NCI-H226 (cell line): ENCODE measurements at regions not wholly inside any gene's neighbourhood (a gene's known extent, or its start where the extent isn't known, plus 50 kb on each side); places are given as distances from the start of the nearest gene placed in this dataset.
A peak's percentile ranks its signal among the peaks of the same experiment; 100 is the strongest.

Experiments
- DNase-seq: peaks from one replicate; pipeline ENCODE4 v3.0.0-alpha.2; 2015

GRCh38 chr14:44287858-44288257 lies 219.2 kb downstream of the FSCB start:
- DNase-seq, result no peak

GRCh38 chr14:44286201-44286600 lies 220.9 kb downstream of the FSCB start:
- no peak for DNase-seq

GRCh38 chr14:44283836-44284235 lies 223.2 kb downstream of the FSCB start:
- DNase-seq, result no peak

- no peak for DNase-seq
These were observed 227.7 kb downstream of the FSCB start for GRCh38 chr14:44279357-44279756.

- DNase-seq, result no peak
These were observed 235.4 kb downstream of the FSCB start for GRCh38 chr14:44271637-44272036.

GRCh38 chr14:44271006-44271405 lies 236.1 kb downstream of the FSCB start:
- DNase-seq, result no peak

GRCh38 chr14:44265246-44265645 lies 241.8 kb downstream of the FSCB start:
- no peak for DNase-seq

GRCh38 chr14:44215660-44216059 lies 291.4 kb downstream of the FSCB start:
- DNase-seq, result no peak

GRCh38 chr14:44211718-44212117 lies 295.4 kb downstream of the FSCB start:
- no peak for DNase-seq

- DNase-seq, result peak; percentile 83
These were observed 302.8 kb downstream of the FSCB start for GRCh38 chr14:44204061-44204835.

- DNase-seq, result peak; percentile 65
These were observed 326.1 kb downstream of the FSCB start for GRCh38 chr14:44180975-44181374.

GRCh38 chr14:44170556-44170955 lies 336.5 kb downstream of the FSCB start:
- no peak for DNase-seq

GRCh38 chr14:44170101-44170500 lies 337.0 kb downstream of the FSCB start:
- peak; percentile 88 for DNase-seq

GRCh38 chr14:44168566-44168965 lies 338.5 kb downstream of the FSCB start:
- DNase-seq, result peak; percentile 7

GRCh38 chr14:44166611-44167010 lies 340.5 kb downstream of the FSCB start:
- no peak for DNase-seq

- no peak for DNase-seq
These were observed 341.1 kb downstream of the FSCB start for GRCh38 chr14:44165936-44166335.

GRCh38 chr14:44165286-44165685 lies 341.8 kb downstream of the FSCB start:
- DNase-seq, result no peak

GRCh38 chr14:44163946-44164345 lies 343.1 kb downstream of the FSCB start:
- DNase-seq, result peak; percentile 33

- no peak for DNase-seq
These were observed 344.9 kb downstream of the FSCB start for GRCh38 chr14:44162197-44162596.

- no peak for DNase-seq
These were observed 352.2 kb downstream of the FSCB start for GRCh38 chr14:44154874-44155273.

- no peak for DNase-seq
These were observed 352.6 kb downstream of the FSCB start for GRCh38 chr14:44154446-44154845.

GRCh38 chr14:44151130-44151820 lies 355.8 kb downstream of the FSCB start:
- no peak for DNase-seq

GRCh38 chr14:44149597-44149996 lies 357.5 kb downstream of the FSCB start:
- peak; percentile 39 for DNase-seq

- no peak for DNase-seq
These were observed 365.1 kb downstream of the FSCB start for GRCh38 chr14:44142006-44142405.

- DNase-seq, result no peak
These were observed 371.1 kb downstream of the FSCB start for GRCh38 chr14:44135972-44136371.
